ENCODE measurements at regions not wholly inside any gene's neighbourhood (a gene's known extent, or its start where the extent isn't known, plus 50 kb on each side); places are given as distances from the start of the nearest gene placed in this dataset.

GRCh38 chr6:43876602-43877001 lies 106.6 kb downstream of the VEGFA start:
- Histone ChIP-seq H3K36me3 (ENCODE audit: insufficient read depth, low read length) (no peaks in the 10 kb centered on the region), H2AFZ (ENCODE audit: low read length, unreplicated experiment) (no peak overlapping the region), H3K27me3 (ENCODE audit: insufficient read depth, low read length) (peaks cover 8% of the 10 kb centered on the region; the same call in 1 of the 2 replicates), H3K27ac (ENCODE audit: low read depth, low read length) (no peak overlapping the region), H3K79me2 (ENCODE audit: control insufficient read depth, insufficient read depth, low read length, unreplicated experiment) (no peaks in the 10 kb centered on the region), H3K4me3 (ENCODE audit: low read depth, low read length) (no peak overlapping the region), H3K4me1 (ENCODE audit: control insufficient read depth, insufficient read depth, low read length, unreplicated experiment) (no peaks in the 10 kb centered on the region)

- Histone ChIP-seq H3K79me2 (ENCODE audit: control insufficient read depth, insufficient read depth, low read length, unreplicated experiment) (no peaks in the 10 kb centered on the region), H3K4me1 (ENCODE audit: control insufficient read depth, insufficient read depth, low read length, unreplicated experiment) (no peaks in the 10 kb centered on the region), H3K27ac (ENCODE audit: low read depth, low read length) (no peak overlapping the region), H3K36me3 (ENCODE audit: insufficient read depth, low read length) (no peaks in the 10 kb centered on the region), H3K4me3 (ENCODE audit: low read depth, low read length) (no peak overlapping the region), H3K27me3 (ENCODE audit: insufficient read depth, low read length) (peaks cover 11% of the 10 kb centered on the region; the same call in 1 of the 2 replicates), H2AFZ (ENCODE audit: low read length, unreplicated experiment) (no peak overlapping the region)
These were observed 106.0 kb downstream of the VEGFA start for GRCh38 chr6:43875849-43876572.

- no peak overlapping the region for H3K27ac ChIP-seq (ENCODE audit: low read depth, low read length)
- no peak overlapping the region for H3K4me3 ChIP-seq (ENCODE audit: low read depth, low read length)
These were observed 105.0 kb downstream of the VEGFA start for GRCh38 chr6:43874814-43875590.

GRCh38 chr6:43873806-43874714 lies 104.0 kb downstream of the VEGFA start:
- Histone ChIP-seq H2AFZ (ENCODE audit: low read length, unreplicated experiment) (no peak overlapping the region), H3K4me3 (ENCODE audit: low read depth, low read length) (no peak overlapping the region), H3K27me3 (ENCODE audit: insufficient read depth, low read length) (peaks cover 11% of the 10 kb centered on the region; the same call in 1 of the 2 replicates), H3K4me1 (ENCODE audit: control insufficient read depth, insufficient read depth, low read length, unreplicated experiment) (no peaks in the 10 kb centered on the region), H3K27ac (ENCODE audit: low read depth, low read length) (no peak overlapping the region), H3K36me3 (ENCODE audit: insufficient read depth, low read length) (no peaks in the 10 kb centered on the region), H3K79me2 (ENCODE audit: control insufficient read depth, insufficient read depth, low read length, unreplicated experiment) (no peaks in the 10 kb centered on the region)

More at GRCh38 chr6:43874814-43875590, 105.0 kb downstream of the VEGFA start:
- Histone ChIP-seq H3K27me3 (ENCODE audit: insufficient read depth, low read length) (peaks cover 11% of the 10 kb centered on the region; the same call in 1 of the 2 replicates), H3K36me3 (ENCODE audit: insufficient read depth, low read length) (no peaks in the 10 kb centered on the region), H3K4me1 (ENCODE audit: control insufficient read depth, insufficient read depth, low read length, unreplicated experiment) (no peaks in the 10 kb centered on the region), H2AFZ (ENCODE audit: low read length, unreplicated experiment) (no peak overlapping the region), H3K79me2 (ENCODE audit: control insufficient read depth, insufficient read depth, low read length, unreplicated experiment) (no peaks in the 10 kb centered on the region)

GRCh38 chr6:43871933-43872332 lies 101.9 kb downstream of the VEGFA start:
- peaks cover 11% of the 10 kb centered on the region; the same call in 1 of the 2 replicates for H3K27me3 ChIP-seq (ENCODE audit: insufficient read depth, low read length)
- H2AFZ ChIP-seq (ENCODE audit: low read length, unreplicated experiment): no peak overlapping the region
- H3K4me3 ChIP-seq (ENCODE audit: low read depth, low read length): no peak overlapping the region
- no peaks in the 10 kb centered on the region for H3K79me2 ChIP-seq (ENCODE audit: control insufficient read depth, insufficient read depth, low read length, unreplicated experiment)
- H3K27ac ChIP-seq (ENCODE audit: low read depth, low read length): no peak overlapping the region
- H3K36me3 ChIP-seq (ENCODE audit: insufficient read depth, low read length): no peaks in the 10 kb centered on the region
- H3K4me1 ChIP-seq (ENCODE audit: control insufficient read depth, insufficient read depth, low read length, unreplicated experiment): no peaks in the 10 kb centered on the region

GRCh38 chr6:43871284-43871683 lies 101.3 kb downstream of the VEGFA start:
- Histone ChIP-seq H3K4me3 (ENCODE audit: low read depth, low read length) (no peak overlapping the region), H3K4me1 (ENCODE audit: control insufficient read depth, insufficient read depth, low read length, unreplicated experiment) (no peaks in the 10 kb centered on the region), H3K36me3 (ENCODE audit: insufficient read depth, low read length) (no peaks in the 10 kb centered on the region), H3K27ac (ENCODE audit: low read depth, low read length) (no peak overlapping the region), H2AFZ (ENCODE audit: low read length, unreplicated experiment) (no peak overlapping the region), H3K79me2 (ENCODE audit: control insufficient read depth, insufficient read depth, low read length, unreplicated experiment) (no peaks in the 10 kb centered on the region), H3K27me3 (ENCODE audit: insufficient read depth, low read length) (peaks cover 11% of the 10 kb centered on the region; the same call in 1 of the 2 replicates)

GRCh38 chr6:43870660-43871061 lies 100.7 kb downstream of the VEGFA start:
- H3K27me3 ChIP-seq (ENCODE audit: insufficient read depth, low read length): peaks cover 11% of the 10 kb centered on the region; the same call in 1 of the 2 replicates
- no peaks in the 10 kb centered on the region for H3K36me3 ChIP-seq (ENCODE audit: insufficient read depth, low read length)
- H2AFZ ChIP-seq (ENCODE audit: low read length, unreplicated experiment): no peak overlapping the region
- no peaks in the 10 kb centered on the region for H3K79me2 ChIP-seq (ENCODE audit: control insufficient read depth, insufficient read depth, low read length, unreplicated experiment)
- H3K27ac ChIP-seq (ENCODE audit: low read depth, low read length): no peak overlapping the region
- no peaks in the 10 kb centered on the region for H3K4me1 ChIP-seq (ENCODE audit: control insufficient read depth, insufficient read depth, low read length, unreplicated experiment)
- H3K4me3 ChIP-seq (ENCODE audit: low read depth, low read length): no peak overlapping the region

- H3K27me3 ChIP-seq (ENCODE audit: insufficient read depth, low read length): peaks cover 11% of the 10 kb centered on the region; the same call in 1 of the 2 replicates
- H2AFZ ChIP-seq (ENCODE audit: low read length, unreplicated experiment): no peak overlapping the region
- H3K79me2 ChIP-seq (ENCODE audit: control insufficient read depth, insufficient read depth, low read length, unreplicated experiment): no peaks in the 10 kb centered on the region
- H3K4me1 ChIP-seq (ENCODE audit: control insufficient read depth, insufficient read depth, low read length, unreplicated experiment): no peaks in the 10 kb centered on the region
- H3K27ac ChIP-seq (ENCODE audit: low read depth, low read length): no peak overlapping the region
- no peaks in the 10 kb centered on the region for H3K36me3 ChIP-seq (ENCODE audit: insufficient read depth, low read length)
- no peak overlapping the region for H3K4me3 ChIP-seq (ENCODE audit: low read depth, low read length)
These were observed 100.0 kb downstream of the VEGFA start for GRCh38 chr6:43869792-43870659.

- H3K4me1 ChIP-seq (ENCODE audit: control insufficient read depth, insufficient read depth, low read length, unreplicated experiment): no peaks in the 10 kb centered on the region
- no peak overlapping the region for H3K27ac ChIP-seq (ENCODE audit: low read depth, low read length)
- H3K27me3 ChIP-seq (ENCODE audit: insufficient read depth, low read length): peaks cover 19% of the 10 kb centered on the region
- no peaks in the 10 kb centered on the region for H3K79me2 ChIP-seq (ENCODE audit: control insufficient read depth, insufficient read depth, low read length, unreplicated experiment)
- H3K36me3 ChIP-seq (ENCODE audit: insufficient read depth, low read length): no peaks in the 10 kb centered on the region
- no peak overlapping the region for H2AFZ ChIP-seq (ENCODE audit: low read length, unreplicated experiment)
- H3K4me3 ChIP-seq (ENCODE audit: low read depth, low read length): no peak overlapping the region
These were observed 99.2 kb downstream of the VEGFA start for GRCh38 chr6:43869079-43869710.
